A549 (cell line): ENCODE measurements at regions not wholly inside any gene's neighbourhood (a gene's known extent, or its start where the extent isn't known, plus 50 kb on each side); places are given as distances from the start of the nearest gene placed in this dataset.

Experiments
- ATAC-seq, 2 experiments: fragments of 200-7000 bp in 1 of 2; fragments of >200 bp in 1 of 2; cut with Nextera tagmentation in 1 of 2; cut with Tn5 transposase in 1 of 2; 3 replicates each; pipeline versions ENCODE4 v1.8.0 to v1.9.1; 2018 to 2020; ENCODE audit warnings: mild to moderate bottlenecking in 1 of 2, moderate library complexity in 1 of 2
- CTCF ChIA-PET: fragments of 300-600 bp; sonication (Branson Sonifier 250); formaldehyde crosslinking; extraction: SDS; loops from one replicate; lab custom pipeline; 2021; ENCODE audit warnings: antibody characterized with exemption, inconsistent platforms; lab: Yijun Ruan, JAX
- POLR2A ChIA-PET: fragments of 350-600 bp; formaldehyde crosslinking; extraction: SDS; loops from one replicate; lab custom pipeline; 2021; ENCODE audit warnings: antibody characterized with exemption, inconsistent platforms; lab: Yijun Ruan, JAX
- DNase-seq, 2 experiments: peaks; one replicate each; pipeline versions ENCODE4 v3.0.0 to v3.0.0-alpha.2; 2011 to 2016; ENCODE audit warnings: low read depth in 1 of 2, low spot score in 1 of 2
- FAIRE-seq: peaks from 2 replicates; lab custom pipeline; 2011; peaks lifted over from hg19 to GRCh38; lab: Jason Lieb, UNC
- H3K27ac ChIP-seq, 2 experiments: fragments of >200 bp; sonication (Bioruptor Twin); formaldehyde crosslinking; 3 replicates each; pipeline ENCODE4 v1.5.1; 2016 to 2017
- H3K4me1 ChIP-seq: fragments of >200 bp; sonication (Bioruptor Twin); formaldehyde crosslinking; 3 replicates; pipeline ENCODE4 v1.6.1; 2016
- H3K4me2 ChIP-seq: fragments of >200 bp; sonication (Bioruptor Twin); formaldehyde crosslinking; 3 replicates; pipeline ENCODE4 v1.6.1; 2016
- H3K4me3 ChIP-seq: fragments of >200 bp; sonication (Bioruptor Twin); formaldehyde crosslinking; 3 replicates; pipeline ENCODE4 v1.5.1; 2016
- H3K9me3 ChIP-seq: fragments of >200 bp; sonication (Bioruptor Twin); formaldehyde crosslinking; 3 replicates; pipeline ENCODE4 v1.6.1; 2016
- CBX2 ChIP-seq: fragments of 200-600 bp; sonication (generic); IDR thresholded peaks from 2 replicates; pipeline ENCODE4 v1.6.1; 2016; ENCODE audit warnings: low read depth, mild to moderate bottlenecking, borderline replicate concordance
- CHD2 ChIP-seq: fragments of 150-350 bp; IDR thresholded peaks from 2 replicates; pipeline ENCODE4 v1.6.1; 2014; ENCODE audit warnings: low read length; ENCODE audit not compliant: partially characterized antibody
- FOSL2 ChIP-seq, 2 experiments: fragments of 450-650 bp in 1 of 2; fragments of >200 bp in 1 of 2; sonication (Bioruptor Twin) in 1 of 2; formaldehyde crosslinking; IDR thresholded peaks; 2 replicates each; pipeline versions ENCODE4 v1.5.0 to v1.6.1; 2016 to 2020; ENCODE audit warnings: mild to moderate bottlenecking in 1 of 2, moderate library complexity in 1 of 2
- GATA3 ChIP-seq: IDR thresholded peaks from 2 replicates; pipeline ENCODE4 v1.6.1; 2012; ENCODE audit warnings: borderline replicate concordance
- HDAC2 ChIP-seq: fragments of 200-600 bp; sonication (generic); IDR thresholded peaks from 2 replicates; pipeline ENCODE4 v1.6.1; 2016
- KDM1A ChIP-seq: fragments of 200-600 bp; sonication (generic); IDR thresholded peaks from 2 replicates; pipeline ENCODE4 v1.6.1; 2016; ENCODE audit warnings: low read depth, mild to moderate bottlenecking
- MAFK ChIP-seq: fragments of 450-650 bp; IDR thresholded peaks from 2 replicates; pipeline ENCODE4 v1.6.1; 2014; ENCODE audit not compliant: partially characterized antibody
- NPAS2 ChIP-seq: fragments of 250-450 bp; sonication (Bioruptor Pico); IDR thresholded peaks from 2 replicates; pipeline ENCODE4 v1.8.0; 2022; ENCODE audit warnings: mild to moderate bottlenecking, moderate library complexity, borderline replicate concordance
- POLR2A ChIP-seq: IDR thresholded peaks from 2 replicates; pipeline ENCODE4 v1.6.1; 2012; ENCODE audit warnings: mild to moderate bottlenecking, low read length
- POLR2AphosphoS2 ChIP-seq: conservative IDR thresholded peaks from 2 replicates; pipeline ENCODE4 v1.6.1; 2012; ENCODE audit warnings: low read length, improper control_type of control experiment, inconsistent platforms
- SREBF2 ChIP-seq: fragments of 450-650 bp; IDR thresholded peaks from 2 replicates; pipeline ENCODE4 v1.6.1; 2014; ENCODE audit warnings: mild to moderate bottlenecking, moderate library complexity
- TFCP2L1 ChIP-seq: fragments of 250-450 bp; sonication (Bioruptor Pico); IDR thresholded peaks from 2 replicates; pipeline ENCODE4 v1.5.0; 2021; ENCODE audit warnings: mild to moderate bottlenecking
- TP53 ChIP-seq: fragments of 250-450 bp; sonication (Bioruptor Pico); IDR thresholded peaks from 2 replicates; pipeline ENCODE4 v1.5.0; 2021; ENCODE audit warnings: mild to moderate bottlenecking, moderate library complexity
- ZSCAN20 ChIP-seq: fragments of 250-450 bp; sonication (Bioruptor Pico); IDR thresholded peaks from 2 replicates; pipeline ENCODE4 v1.8.0; 2022; ENCODE audit warnings: mild to moderate bottlenecking, moderate library complexity
- WGBS: methylation state at CpG from one replicate; pipeline ENCODE4 v1.1.6; 2017; ENCODE audit errors: missing lambda C conversion rate; 5-methylcytosine and 5-hydroxymethylcytosine counted together
- TF ChIP-seq, protein P1 (sequence below): fragments of 150-350 bp; IDR thresholded peaks from 2 replicates; pipeline ENCODE4 v1.6.1; 2014; ENCODE audit warnings: low read depth, mild to moderate bottlenecking, low read length
- TF ChIP-seq, protein P2 (sequence below): fragments of >200 bp; sonication (Bioruptor Twin); formaldehyde crosslinking; IDR thresholded peaks from 2 replicates; pipeline ENCODE4 v1.6.1; 2016
- TF ChIP-seq, protein P3 (sequence below): fragments of 250-450 bp; sonication (Bioruptor Pico); IDR thresholded peaks from 2 replicates; pipeline ENCODE4 v1.5.0; 2021; ENCODE audit warnings: mild to moderate bottlenecking, moderate library complexity, borderline replicate concordance
- TF ChIP-seq, protein P4 (sequence below): fragments of >200 bp; sonication (Bioruptor Twin); formaldehyde crosslinking; IDR thresholded peaks from 3 replicates; pipeline ENCODE4 v1.5.1; 2016

DNA sequence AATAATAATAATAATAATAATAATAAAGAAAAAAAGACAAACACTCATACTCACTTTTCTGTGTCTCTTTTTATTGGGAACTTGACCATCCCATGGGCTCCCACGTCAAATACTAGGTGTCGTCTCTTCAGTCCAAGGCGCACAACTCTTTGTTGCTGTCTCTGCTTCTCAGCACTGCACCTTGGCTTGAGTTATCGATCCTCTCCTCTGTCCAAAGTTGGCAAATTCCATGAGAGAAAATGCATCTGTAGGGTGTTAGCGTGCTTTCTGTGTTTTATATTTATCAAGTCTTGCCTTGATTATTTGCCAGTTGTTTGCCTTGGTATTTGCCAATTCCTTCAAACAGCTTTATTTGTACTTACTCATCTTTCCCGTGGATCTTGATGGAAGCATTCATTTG is 653.7 kb downstream of the CDH18 start (continued):
- TF ChIP-seq, protein P1, sequence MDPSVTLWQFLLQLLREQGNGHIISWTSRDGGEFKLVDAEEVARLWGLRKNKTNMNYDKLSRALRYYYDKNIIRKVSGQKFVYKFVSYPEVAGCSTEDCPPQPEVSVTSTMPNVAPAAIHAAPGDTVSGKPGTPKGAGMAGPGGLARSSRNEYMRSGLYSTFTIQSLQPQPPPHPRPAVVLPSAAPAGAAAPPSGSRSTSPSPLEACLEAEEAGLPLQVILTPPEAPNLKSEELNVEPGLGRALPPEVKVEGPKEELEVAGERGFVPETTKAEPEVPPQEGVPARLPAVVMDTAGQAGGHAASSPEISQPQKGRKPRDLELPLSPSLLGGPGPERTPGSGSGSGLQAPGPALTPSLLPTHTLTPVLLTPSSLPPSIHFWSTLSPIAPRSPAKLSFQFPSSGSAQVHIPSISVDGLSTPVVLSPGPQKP, result no peak

DNA sequence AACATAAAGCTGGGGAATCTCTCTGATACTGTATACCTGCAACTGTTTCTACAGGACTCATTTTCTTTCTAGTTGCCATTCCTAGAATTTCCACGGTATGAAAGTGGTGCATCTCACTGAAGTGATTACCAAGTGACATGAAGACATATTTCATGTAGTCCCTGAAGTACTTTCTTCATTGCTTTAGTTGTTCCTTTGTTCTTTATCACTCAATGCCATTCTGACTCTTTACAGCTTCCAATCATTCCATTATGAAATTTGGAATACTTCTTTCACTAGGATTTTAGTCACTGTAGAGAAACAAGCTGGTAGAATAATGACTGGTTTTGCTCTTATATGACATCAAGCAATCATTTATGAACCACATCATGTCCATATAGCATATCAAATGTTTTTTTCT is 645.1 kb downstream of the CDH18 start:
- TF ChIP-seq, protein P2, sequence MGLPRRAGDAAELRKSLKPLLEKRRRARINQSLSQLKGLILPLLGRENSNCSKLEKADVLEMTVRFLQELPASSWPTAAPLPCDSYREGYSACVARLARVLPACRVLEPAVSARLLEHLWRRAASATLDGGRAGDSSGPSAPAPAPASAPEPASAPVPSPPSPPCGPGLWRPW, result no peak
- no peak for TF ChIP-seq SREBF2
- no peak for TF ChIP-seq NPAS2 (CRISPR knock-in tag)
- no peak overlapping the region for H3K4me2 ChIP-seq
- H3K9me3 ChIP-seq, result no peaks in the 10 kb centered on the region; the same call in 2 of the 3 replicates
- H3K27ac ChIP-seq, result no peak overlapping the region
- DNase-seq, result no peak
- FAIRE-seq, result no peak
- no peak overlapping the region for H3K4me3 ChIP-seq
- ATAC-seq, result no peak
- ChIA-PET POLR2A (no interaction called here), CTCF (no interaction called here)
- no peaks in the 10 kb centered on the region for H3K4me1 ChIP-seq
- 0% methylated on average over 1 of the region's 1 CpG for WGBS

DNA sequence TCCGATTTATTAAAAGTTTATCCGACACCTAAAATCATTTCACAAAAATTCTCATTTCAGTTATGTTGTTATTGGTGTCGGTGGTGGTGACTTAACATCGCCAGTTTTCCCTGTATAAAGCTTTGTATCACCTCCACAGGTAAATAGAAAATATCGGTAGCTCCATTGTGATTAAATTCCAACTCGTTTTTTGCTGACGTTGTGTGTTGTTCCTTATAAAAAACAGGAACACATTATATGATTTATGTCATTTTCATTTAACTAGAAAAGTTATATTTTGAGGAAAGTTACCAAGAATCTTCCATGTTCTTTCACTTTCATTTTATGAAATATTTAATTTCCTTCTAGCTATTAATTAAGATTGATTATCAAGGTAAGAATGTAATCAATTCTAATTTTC is 635.9 kb downstream of the CDH18 start:
- H3K27ac ChIP-seq, result no peak overlapping the region
- no peak overlapping the region for H3K4me3 ChIP-seq
- POLR2A ChIA-PET, result no interaction called here
- CTCF ChIA-PET, result no interaction called here
- H3K9me3 ChIP-seq, result no peaks in the 10 kb centered on the region
- WGBS, result 34% methylated on average over 7 of the region's 7 CpGs
- TF ChIP-seq, protein P1, result no peak
- TF ChIP-seq POLR2AphosphoS2 (no peak), MAFK (peak; percentile 49)
- no peak for FAIRE-seq
- no peak overlapping the region for H3K4me2 ChIP-seq
- ATAC-seq, result no peak
- no peak for DNase-seq
- no peaks in the 10 kb centered on the region for H3K4me1 ChIP-seq

DNA sequence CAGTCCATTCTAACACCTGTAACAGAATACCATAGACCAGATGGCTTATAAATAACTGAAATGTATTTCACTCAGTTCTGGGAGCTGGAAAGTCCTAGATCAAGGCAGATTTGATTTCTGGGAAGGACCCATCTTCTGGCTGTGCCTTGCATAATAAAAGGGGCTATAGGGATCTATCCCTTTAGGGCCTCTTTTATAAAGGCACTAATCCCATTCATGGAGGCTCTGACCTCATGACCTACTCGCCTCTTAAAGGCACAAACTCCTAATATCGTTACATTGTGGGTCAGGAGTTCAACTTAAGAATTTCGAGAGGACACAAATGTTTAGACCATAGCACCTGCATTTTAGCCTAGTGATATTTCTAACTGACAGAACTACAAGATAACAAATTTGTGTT is 619.0 kb downstream of the CDH18 start:
- 16% methylated on average over 3 of the region's 3 CpGs for WGBS
- no peak overlapping the region for H3K4me3 ChIP-seq
- no peaks in the 10 kb centered on the region for H3K4me1 ChIP-seq
- CTCF ChIA-PET, result no interaction called here
- ATAC-seq (no peak), FAIRE-seq (no peak), DNase-seq (no peak)
- POLR2A ChIA-PET, result no interaction called here
- TF ChIP-seq, protein P3, sequence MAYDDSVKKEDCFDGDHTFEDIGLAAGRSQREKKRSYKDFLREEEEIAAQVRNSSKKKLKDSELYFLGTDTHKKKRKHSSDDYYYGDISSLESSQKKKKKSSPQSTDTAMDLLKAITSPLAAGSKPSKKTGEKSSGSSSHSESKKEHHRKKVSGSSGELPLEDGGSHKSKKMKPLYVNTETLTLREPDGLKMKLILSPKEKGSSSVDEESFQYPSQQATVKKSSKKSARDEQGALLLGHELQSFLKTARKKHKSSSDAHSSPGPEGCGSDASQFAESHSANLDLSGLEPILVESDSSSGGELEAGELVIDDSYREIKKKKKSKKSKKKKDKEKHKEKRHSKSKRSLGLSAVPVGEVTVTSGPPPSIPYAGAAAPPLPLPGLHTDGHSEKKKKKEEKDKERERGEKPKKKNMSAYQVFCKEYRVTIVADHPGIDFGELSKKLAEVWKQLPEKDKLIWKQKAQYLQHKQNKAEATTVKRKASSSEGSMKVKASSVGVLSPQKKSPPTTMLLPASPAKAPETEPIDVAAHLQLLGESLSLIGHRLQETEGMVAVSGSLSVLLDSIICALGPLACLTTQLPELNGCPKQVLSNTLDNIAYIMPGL (CRISPR knock-in tag), result no peak
- no peak for TF ChIP-seq CHD2
- TF ChIP-seq TFCP2L1 (CRISPR knock-in tag), result no peak
- no peak for TF ChIP-seq POLR2A
- TF ChIP-seq HDAC2, result no peak
- TF ChIP-seq FOSL2 (IDR thresholded peaks at IDR 0.05), result no peak
- no peak for TF ChIP-seq FOSL2 (CRISPR knock-in tag; IDR thresholded peaks at IDR 0.05)
- TF ChIP-seq, protein P4, sequence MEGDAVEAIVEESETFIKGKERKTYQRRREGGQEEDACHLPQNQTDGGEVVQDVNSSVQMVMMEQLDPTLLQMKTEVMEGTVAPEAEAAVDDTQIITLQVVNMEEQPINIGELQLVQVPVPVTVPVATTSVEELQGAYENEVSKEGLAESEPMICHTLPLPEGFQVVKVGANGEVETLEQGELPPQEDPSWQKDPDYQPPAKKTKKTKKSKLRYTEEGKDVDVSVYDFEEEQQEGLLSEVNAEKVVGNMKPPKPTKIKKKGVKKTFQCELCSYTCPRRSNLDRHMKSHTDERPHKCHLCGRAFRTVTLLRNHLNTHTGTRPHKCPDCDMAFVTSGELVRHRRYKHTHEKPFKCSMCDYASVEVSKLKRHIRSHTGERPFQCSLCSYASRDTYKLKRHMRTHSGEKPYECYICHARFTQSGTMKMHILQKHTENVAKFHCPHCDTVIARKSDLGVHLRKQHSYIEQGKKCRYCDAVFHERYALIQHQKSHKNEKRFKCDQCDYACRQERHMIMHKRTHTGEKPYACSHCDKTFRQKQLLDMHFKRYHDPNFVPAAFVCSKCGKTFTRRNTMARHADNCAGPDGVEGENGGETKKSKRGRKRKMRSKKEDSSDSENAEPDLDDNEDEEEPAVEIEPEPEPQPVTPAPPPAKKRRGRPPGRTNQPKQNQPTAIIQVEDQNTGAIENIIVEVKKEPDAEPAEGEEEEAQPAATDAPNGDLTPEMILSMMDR, result no peak
- no peak for TF ChIP-seq TP53 (CRISPR knock-in tag)
- no peak for TF ChIP-seq GATA3
- TF ChIP-seq ZSCAN20, result no peak
- no peak for TF ChIP-seq KDM1A
- TF ChIP-seq CBX2, result no peak
- no peaks in the 10 kb centered on the region for H3K9me3 ChIP-seq
- no peak overlapping the region for H3K4me2 ChIP-seq
- H3K27ac ChIP-seq, result no peak overlapping the region
